HG03565 (cell line): ENCODE measurements at regions not wholly inside any gene's neighbourhood (a gene's known extent, or its start where the extent isn't known, plus 50 kb on each side); places are given as distances from the start of the nearest gene placed in this dataset.

Experiments
- ATAC-seq: cut with Tn5 transposase; IDR thresholded peaks from one replicate; pipeline ENCODE4 v1.9.1; 2021; ENCODE audit warnings: mild to moderate bottlenecking, moderate library complexity; ENCODE audit not compliant: unreplicated experiment

DNA sequence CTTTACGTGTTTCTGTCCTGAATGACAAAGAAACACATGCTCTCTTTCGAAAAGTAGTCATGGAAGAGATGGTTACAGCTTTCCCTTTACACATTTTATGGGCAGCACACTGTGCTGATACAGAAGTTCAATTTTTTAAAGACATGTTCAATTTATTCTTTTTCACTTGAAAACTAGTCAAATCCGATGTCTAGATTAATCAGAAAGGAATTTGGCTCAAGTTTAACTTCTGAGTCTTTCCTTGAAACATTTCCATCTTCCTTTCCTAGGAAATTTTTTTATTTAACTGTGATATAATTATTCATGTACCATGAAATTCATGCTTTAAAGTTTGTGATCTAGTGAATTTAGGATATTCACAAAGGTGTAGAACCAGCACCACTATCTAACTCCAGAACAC is 360.1 kb downstream of the TNS3 start:
- ATAC-seq, result no peak

DNA sequence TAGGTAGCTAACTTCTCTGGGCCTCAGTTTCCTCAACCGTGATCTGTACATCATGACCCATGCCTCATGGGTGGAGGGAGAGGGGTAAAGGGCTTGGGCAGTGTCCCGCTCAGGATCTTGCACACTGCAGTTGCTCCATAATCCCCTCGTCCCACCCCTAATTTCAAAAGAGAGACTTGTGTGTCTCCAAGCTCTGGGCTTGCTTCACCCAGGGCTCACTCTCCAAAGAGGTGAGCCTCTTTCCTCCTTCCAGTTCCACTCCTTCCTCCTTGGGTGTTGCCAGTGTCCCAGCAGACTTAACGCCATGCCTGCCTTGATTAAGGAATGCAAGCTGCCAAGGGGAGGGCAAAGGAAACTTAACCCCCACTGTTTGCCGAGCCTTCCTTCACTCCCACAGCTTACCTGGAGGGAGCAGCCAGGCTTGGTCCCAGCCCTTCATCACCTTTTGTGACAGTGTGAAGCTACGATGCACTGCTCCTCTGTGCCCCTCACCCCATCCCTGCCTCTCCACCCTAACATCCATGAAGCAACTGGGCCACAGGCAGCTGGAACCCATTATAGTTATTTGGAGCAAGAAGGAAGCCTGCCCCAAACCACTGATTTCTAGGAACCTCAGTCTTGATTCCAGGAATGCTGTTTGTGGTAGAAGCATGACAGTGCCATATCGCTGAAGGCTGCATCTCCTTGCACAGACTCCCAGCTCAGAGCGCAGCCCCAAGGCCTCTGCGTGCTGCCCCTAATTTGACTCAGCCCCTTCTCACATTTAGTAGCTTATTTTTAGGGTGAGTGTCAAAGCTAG is 363.3 kb downstream of the TNS3 start:
- ATAC-seq, result no peak

DNA sequence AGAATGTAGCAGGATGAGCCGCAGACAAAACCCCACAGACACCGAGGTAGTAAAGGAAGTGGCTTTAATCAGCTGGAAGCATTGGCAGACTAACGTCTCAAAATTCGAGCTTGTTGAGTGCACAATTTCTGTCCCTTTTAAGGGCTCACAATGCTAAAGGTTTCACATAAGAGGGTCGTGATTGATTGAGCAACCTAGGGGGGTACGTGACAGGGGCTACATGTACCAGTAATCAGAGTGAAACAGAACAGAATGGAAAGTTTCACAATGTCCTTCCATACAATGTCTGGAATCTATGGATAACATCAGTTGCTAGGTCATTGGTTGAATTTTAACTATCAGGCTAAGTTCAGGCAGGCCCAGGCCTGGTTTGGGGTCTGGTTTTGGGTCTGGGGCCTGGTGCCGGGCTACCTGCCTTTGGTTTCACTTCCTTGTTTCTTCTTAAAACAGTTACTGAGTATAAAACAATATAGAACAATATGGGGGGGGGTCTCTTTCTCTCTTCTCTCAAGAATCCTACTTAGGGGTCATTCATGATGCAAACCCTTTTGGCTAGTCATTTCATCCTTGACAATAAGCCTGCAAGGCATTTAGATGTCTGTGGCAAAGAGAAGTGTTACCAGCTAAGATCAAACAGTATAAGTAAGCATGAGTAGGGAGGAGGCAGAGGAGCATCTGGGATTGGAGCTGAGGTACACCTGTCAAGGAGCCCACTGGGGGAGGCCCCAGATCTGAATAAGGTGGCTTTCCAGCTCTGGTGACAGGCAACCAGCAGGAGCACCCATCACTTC is 364.1 kb downstream of the TNS3 start:
- no peak for ATAC-seq

DNA sequence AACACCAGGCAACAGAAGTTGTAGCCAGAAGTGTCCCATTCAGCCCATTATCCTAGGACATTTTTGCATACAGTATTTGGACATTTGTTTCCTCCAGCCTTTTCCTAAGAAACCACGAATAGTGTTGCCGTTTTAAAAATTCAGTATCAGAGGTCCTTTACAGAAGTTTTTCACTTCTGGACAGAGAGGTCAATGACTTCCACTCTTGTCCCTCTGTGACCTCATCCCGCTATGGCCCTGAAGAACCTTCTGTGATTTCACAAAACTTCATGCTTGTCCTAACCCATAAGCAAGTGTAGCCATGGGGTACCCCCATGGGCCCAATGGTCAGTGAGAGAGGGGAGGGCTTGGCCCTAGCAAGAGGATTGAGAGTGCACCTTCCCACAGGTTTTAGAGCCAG is 364.8 kb downstream of the TNS3 start:
- ATAC-seq, result no peak

DNA sequence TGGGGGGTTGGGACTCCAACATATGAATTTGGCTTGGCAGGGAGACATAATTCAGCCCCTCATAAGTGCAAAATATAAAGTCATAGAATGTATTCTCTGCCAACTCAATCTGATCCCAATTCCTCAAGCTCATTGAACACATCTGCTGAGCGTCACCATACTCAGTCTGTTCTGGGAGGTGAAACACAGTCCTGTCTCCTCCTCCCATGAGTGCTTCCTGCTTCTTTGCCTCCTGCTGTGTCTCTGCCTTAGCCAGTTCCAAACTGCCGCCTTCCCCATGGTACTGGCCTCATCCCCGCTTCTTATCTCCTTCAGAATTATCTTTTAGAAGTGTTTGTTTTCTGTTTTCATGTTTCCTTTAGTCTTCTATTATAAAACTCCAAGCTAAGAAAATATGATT is 365.5 kb downstream of the TNS3 start:
- ATAC-seq, result no peak

DNA sequence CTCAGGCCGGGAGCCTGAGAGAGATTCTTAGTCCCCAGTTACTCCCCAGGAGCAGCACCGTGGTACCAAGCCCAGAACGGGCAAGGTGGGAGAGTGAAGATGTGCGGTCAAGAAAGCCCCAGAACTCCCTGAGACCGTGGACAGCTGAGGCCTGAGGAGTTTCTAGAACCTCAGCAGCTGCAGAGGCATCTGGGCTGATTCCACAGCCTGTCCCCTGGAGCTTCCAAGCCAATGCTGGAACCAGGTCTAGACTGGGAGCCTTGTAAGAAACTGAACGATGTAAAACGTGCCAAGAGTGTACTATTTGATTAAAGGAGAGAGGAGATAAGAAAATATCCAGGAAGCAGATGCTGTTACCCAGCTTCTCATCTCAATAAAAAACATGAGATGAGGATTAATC is 366.3 kb downstream of the TNS3 start:
- ATAC-seq, result no peak

DNA sequence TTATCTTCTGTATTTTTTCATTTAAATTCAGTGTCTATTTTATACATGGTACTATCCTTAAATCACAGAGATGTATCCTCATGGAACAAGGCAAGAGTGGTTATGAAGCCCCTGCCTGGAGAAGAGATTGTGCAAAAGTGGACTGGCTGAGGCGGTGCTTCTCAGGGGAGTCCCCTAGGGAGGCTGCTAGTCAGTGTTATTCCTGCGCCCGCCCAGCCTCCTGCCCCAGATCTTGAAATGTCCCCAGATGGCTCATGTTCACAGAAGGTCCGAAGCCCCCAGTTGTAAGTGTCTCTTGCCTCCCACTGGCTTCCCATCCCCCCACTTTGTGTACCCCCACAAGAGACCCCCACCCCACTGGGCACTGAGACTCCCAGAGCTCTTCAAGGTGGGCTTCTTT is 366.9 kb downstream of the TNS3 start:
- no peak for ATAC-seq

DNA sequence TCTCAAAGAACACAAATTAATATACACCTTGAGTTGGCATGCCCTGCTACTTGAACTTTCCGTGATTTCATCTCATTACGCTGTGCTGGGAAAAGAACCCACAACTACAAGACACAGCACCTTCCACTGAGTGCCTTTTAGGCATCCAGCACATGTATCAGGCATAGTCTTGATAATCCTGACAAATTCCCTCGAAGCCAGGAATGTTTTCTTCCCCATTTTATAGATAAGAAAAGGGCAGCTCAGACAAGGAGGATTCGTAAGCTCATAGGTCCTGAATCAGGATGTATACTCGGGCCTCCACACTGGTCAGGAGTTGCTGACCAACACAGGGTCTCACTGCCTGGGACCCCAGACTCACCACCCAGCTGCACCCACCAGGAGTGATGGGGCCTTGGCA is 368.6 kb downstream of the TNS3 start:
- ATAC-seq, result no peak

DNA sequence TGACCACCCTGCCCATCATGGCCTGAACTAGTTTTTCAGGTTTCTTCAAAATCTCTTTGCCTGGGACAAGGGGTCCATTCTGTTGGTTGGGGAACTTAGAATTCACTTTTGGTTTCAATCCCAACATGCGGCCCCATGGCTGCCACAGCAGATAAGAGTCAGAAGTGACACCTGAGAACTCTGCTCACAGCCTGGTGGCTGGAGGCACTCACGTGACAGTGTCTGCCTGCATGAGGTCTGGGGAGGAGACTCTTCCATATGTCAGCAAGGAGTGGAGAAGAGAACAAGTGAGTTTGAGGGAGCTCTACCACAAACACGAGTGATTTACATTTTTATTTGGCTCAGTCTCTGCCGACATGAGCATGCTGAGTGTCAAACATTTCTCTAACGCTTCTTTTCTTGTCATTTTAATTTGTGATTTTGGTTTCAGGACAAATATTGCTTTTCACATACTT is 370.4 kb downstream of the TNS3 start:
- ATAC-seq, result no peak

DNA sequence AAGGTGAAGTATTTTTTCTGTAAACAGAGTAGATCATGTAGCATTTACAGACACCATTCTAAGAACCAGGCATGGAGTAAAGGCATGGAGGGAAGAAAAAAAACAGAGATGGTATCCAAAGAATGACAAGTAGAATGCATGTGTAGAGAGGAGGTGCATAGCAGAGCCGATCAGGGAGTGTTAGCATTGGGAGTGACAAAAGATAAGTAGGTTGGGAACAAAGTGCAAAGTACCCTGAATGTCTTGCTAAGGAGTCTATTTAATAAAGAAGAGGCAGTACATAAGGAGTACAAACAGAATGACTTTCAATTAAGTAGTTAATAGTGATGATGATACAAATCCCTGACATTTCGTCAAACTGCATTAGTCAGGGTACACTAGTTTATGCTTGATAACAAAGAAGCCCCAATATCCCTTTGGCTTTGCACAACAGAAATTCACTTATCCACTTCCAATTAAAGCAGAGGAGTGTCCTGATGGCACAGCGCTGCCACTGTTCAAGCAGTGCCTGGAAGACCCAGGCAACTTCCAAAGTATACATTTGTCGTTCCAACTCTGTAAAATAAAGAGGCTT is 371.5 kb downstream of the TNS3 start:
- no peak for ATAC-seq

DNA sequence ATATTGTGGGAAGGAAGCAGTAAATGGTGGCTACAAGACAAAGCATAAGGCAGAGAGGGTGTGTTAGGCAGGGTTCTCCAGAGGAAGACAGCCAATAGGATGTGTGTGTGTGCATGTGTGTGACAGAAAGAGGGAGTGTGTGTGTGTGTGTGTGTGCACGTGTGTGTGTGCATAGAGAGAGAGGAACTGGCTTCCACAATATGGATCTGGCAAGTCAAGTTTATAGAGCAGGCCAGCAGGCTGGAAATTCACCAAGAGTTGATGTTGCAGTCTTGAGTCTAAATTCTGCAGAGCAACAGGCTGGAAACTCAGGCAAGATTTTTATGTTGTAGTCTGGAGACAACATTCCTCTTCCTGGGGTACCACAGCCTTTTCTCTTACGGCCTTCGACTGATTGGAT is 374.0 kb downstream of the TNS3 start:
- ATAC-seq, result no peak

DNA sequence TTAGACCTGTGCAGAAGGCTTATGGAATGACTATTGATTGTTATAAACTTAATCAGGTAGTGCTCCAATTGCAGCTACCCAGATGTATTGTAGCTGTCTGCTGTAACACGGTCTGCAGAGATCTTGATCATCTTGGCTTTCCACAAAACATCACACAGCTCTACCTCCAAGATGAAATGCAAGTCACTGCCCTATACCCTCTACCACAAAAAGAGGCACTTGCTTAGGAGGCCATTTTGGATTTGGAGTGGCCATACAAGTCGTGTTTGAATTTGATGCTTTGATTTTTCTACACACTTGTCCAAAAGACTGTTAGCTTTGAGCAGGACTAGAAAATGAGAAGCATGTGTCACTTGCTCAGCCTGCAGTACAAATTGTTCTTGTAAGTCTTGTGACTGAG is 377.2 kb downstream of the TNS3 start:
- ATAC-seq, result no peak

DNA sequence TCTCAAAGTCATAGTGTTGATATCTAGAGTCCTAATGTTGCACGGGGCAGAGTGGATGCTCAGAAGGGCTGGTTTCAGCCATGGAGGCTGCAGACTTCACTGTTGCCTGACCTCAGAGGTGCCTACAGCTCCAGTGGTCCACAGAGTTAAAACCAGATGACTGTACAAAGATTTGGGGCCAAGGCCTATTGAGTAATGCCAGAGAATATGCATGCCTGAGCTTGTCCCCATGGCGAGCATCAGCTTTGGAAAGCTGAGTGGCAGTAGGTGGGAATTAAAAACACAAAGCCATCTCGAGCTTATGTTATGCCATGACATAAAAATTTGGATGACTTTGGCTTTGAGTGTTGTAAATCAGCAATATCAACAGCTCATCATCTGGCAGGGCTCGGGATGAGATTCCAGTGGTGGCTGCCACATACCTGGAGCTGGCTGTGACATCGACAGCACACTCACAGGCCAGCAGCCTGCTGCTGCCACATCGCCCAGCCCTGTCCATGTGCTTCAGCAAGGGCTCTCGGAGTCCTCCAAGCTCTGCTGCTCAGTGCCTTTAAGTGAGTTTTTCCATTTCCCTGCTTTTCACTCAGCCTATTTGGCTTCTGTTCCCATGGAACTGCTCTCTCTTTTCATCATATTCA is 379.6 kb downstream of the TNS3 start:
- no peak for ATAC-seq

DNA sequence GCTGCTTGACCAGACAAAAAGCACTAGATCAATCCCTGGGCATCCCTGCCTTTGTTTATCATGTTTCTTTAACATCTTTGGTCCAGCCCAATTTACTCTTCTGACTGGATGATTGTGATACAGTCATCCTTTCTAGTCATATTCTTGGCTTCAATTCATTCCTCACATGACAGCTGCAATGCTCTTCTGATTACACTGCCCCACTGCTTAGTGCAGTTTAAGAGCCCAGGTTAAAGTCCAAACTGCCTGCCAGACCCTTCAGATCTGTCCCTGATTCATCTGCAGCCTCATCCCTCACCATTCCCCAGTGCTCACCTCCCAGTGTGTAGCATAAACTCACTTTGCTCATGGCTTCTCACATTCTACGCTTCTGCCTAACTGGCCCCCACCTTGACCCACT is 383.8 kb downstream of the TNS3 start:
- no peak for ATAC-seq

DNA sequence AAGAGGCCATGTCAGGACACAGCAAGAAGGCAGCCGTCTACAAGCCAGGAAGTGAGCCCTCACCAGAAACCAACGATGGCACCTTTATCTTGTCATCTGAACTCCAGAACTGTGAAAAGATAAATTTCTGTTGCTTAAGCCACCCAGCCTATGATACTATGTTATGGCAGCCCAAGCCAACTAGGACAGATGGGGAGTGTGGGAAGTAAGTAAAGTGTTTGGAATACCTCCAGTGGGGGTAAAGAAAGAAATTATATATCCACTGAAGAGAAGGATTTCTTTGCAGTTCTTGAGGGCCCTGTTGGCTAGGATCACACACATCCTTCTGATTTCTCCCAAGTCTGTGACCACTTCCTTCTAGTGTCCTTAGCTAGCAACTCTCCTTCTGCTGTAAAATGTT is 384.4 kb downstream of the TNS3 start:
- no peak for ATAC-seq

DNA sequence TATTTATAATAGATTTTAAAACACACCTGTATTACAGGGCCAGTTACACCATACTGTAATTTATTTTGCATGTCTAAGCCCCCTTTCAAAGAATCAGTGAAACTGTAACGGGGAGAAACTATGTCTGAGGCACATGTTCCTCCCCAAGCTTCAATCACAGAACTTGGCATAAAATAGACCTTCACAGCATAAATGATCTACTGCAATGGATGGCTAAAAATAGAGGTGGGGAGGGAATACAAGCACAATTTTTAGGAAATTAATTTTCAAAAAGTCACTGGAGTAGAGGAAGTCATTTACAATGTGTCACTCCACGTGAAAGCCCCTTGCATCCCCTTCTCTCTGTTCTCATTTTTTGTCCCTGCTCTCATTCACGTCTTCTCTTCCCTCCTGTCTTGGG is 385.2 kb downstream of the TNS3 start:
- no peak for ATAC-seq

DNA sequence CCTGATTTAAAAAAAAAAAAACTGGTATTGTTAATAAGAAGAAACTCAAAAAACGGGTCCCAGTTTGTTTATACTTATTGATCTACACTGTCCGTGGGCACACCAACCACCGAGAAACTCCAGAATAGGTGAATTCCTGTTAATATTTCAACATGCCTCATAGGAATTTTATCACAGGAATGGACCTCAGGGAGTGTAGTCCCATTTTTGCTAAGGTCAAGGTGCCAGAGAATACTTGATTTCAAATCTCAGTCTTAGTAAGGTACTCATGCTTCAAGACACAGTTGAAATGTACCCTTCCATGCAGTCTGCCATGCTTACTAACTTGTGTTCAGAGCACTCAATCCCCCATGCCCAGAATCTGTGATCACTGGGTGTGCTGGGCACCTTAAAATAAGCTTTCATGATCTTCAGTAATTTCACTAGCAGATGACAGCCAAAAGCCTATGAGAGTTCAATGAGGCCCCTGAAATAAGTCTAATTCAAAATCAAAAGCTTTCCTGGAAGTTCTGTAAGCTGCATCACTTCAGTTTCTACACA is 385.7 kb downstream of the TNS3 start:
- no peak for ATAC-seq

DNA sequence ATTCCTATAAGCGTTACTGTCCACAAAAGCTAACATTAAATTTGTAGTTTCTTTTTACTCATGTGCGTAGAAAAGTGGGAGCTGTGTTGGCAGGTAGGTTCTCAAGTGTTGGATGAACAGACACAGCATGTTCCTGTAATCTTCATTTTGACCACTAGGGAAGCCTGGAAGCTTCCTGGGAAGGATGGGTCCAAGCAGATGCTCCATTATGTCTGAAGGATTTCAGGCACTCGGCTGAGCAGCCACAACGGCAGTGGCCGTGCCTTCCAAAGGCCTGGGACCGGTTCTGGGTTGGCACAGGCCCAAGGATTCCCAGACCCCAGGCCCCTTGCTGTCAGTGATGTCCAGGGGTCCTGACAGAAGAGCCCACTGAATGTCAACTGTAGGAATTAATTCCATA is 386.3 kb downstream of the TNS3 start:
- no peak for ATAC-seq

DNA sequence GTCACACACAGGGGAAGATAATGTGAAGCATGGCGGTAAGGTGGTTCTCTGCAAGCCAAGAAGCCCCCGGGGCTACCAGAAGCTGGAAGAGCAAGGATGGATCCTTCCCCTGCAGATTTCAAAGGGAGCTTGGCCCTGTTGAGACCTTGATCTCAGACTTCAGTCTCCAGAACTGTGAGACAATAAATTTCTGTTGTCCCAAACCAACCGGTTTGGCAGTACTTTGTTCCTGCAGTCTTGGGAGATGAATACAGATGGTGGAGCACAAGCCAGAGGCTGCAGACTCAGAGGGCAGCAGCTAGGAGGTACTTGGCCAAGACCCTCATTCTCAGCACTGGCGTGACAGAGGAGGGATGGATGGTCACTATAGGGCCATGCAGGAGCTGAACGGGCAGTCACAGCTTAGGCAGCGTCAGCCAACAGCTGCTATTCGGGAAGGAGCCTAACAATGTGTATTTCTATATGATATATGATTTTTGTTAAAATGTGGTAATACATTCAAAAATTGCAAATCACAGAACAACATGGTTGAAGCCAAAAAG is 387.3 kb downstream of the TNS3 start:
- no peak for ATAC-seq

DNA sequence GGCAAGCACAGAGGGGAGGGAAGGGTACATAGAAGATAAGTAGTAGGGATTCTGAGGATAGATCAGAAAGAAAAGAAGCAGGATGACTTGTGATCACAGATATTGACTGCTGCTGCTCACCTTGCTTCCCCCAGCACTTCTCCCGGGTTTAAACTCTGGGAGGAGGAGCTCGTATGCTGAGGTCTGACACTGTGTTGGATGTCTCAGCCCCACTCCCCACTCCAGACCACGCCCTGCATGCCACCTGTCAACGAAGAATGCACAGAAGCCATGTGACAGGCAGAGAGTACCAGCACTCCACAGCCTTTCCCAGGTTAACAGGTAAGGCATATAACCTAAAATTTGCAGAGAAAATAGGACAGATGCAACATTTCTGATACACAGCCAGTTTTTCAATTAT is 388.9 kb downstream of the TNS3 start:
- no peak for ATAC-seq

DNA sequence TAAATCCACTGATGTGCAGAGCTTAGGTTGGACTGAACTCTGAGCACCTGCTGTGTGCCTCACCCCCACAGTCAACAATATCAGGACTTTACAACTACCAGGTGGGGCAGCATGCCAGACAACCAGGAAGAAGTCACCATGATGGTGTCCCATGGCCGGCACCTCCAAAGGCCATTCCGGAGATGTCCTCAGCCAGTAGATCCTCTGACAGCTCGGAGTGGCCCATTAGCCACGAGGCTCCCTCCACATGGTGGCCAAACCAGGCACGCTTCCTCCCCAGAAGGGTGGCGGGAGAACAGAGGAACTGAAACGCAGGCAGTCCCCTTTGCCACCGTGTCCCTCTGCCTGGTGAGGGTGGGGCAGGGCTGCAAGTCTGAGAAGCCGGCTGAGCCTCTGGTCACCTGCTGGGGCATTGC is 390.0 kb downstream of the TNS3 start:
- no peak for ATAC-seq
